Astrocyte of the spinal cord (primary cell): ENCODE measurements at regions not wholly inside any gene's neighbourhood (a gene's known extent, or its start where the extent isn't known, plus 50 kb on each side); places are given as distances from the start of the nearest gene placed in this dataset.
"Not testable (repeated sequence)": the region's sequence is repeated elsewhere in the genome, so short reads cannot be mapped to it uniquely, and the experiment has no call there.

Experiments
- DNase-seq: peaks from one replicate; pipeline ENCODE4 v3.0.0; 2011; ENCODE audit warnings: low read depth, low spot score
- H3K4me3 ChIP-seq: 2 replicates; pipeline ENCODE4 v1.5.1; 2011; ENCODE audit warnings: low read depth, mild to moderate bottlenecking, low read length, moderate library complexity
- CTCF ChIP-seq: IDR thresholded peaks from 2 replicates; pipeline ENCODE4 v1.5.1; 2012; ENCODE audit warnings: low read depth, mild to moderate bottlenecking, low read length, inconsistent platforms
- in situ Hi-C: cut with HindIII; loops from 2 replicates; pipeline ENCODE4 v1.10.0; 2017; ENCODE audit warnings: low sequenced_read_pairs

GRCh38 chr9:115461280-115461679 lies 343.3 kb upstream of the TNC start:
- in situ Hi-C loops: no loop called here
- H3K4me3 ChIP-seq: no peak overlapping the region
- DNase-seq: no peak
- TF ChIP-seq CTCF: no peak

DNA sequence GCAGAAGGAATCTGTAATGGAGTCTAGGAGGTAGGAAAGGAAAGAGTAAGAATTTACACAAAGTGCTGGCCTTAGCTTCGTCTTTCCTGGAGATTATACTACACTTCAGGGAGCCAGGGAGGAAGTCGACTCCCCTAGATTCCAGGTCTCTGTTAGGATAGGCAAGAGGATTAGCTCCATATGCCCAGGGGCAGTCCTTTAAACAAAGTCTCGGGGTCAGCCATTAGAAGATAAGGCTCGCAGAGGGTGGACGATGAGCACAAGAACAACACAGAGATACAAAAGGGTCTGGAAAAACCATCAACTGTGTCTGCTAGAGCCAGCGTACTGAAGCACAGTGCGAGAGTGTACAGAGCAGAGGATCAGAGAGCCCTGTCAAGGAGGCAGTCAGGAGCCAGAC lies 344.7 kb upstream of the TNC start:
- no peak for TF ChIP-seq CTCF
- DNase-seq: no peak
- in situ Hi-C loops: no loop called here
- no peak overlapping the region for H3K4me3 ChIP-seq

DNA sequence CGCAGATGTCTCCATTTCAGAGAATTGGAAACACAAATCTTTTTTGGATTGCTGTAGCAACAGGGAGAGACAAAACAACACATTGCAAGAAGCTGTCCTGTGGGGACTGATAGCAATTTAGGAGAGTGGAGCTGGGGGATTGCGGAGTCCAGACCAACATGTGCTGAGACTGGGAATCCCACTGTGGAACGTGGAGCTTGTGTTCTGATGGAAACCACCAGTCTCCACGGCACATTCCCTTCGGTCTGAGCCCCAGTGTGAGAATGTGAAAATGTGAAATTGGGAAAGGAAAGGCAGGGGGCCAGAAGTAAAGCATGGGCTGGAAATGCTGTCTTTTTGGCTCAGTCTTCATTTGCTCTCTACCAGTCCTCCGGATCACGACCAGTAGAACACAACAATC lies 348.8 kb upstream of the TNC start:
- no peak for DNase-seq
- in situ Hi-C loops: no loop called here
- no peak for TF ChIP-seq CTCF
- H3K4me3 ChIP-seq: no peak overlapping the region

GRCh38 chr9:115469841-115470240 lies 351.9 kb upstream of the TNC start:
- no peak for DNase-seq
- in situ Hi-C loops: no loop called here
- H3K4me3 ChIP-seq: no peak overlapping the region
- TF ChIP-seq CTCF: no peak

- H3K4me3 ChIP-seq, in situ Hi-C loops, DNase-seq: not testable (repeated sequence)
Measured at GRCh38 chr9:115473032-115473431, 355.1 kb upstream of the TNC start.

DNA sequence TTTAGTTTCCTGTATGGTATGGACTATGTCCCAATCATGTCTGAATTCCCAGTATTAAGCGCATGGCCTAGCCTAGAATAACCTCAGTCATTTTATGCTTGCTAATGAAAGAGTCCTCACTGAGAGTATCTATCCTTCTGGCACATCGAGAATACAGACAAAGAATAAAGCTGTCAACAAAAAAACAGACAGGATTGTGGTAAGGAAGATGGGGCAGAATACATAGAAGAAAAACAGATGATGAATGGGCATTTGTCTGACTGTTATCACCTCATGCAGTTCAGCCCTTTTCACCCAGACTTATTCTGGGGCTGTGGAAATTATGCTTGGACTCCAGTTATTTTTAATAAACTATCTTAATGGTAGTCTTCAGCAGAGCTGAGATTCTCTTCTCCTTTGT lies 363.8 kb upstream of the TNC start:
- in situ Hi-C loops: no loop called here
- no peak overlapping the region for H3K4me3 ChIP-seq

DNA sequence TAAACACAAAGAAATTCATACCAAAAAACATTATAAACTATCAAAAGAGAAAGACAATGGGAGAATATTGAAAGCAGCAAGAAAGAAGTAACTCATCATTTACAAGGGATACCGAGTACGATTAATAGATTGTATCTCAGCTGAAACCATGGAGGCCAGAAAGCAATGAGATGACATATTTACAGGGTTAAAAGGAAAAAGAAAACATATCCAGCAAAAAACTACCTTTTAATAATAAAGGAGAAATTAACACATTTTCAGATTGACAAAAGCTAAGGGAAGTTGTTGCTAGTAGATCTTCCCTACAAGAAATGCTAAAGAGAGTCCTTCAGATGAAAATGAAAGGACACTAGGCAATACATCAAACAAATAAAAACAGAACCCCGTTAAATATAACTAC lies 364.8 kb upstream of the TNC start:
- DNase-seq: no peak
- in situ Hi-C loops: no loop called here
- TF ChIP-seq CTCF: no peak
- no peak overlapping the region for H3K4me3 ChIP-seq

More for the DNA sequence above, 363.8 kb upstream of the TNC start:
- no peak for TF ChIP-seq CTCF
- no peak for DNase-seq
